ENCODE measurements at regions not wholly inside any gene's neighbourhood (a gene's known extent, or its start where the extent isn't known, plus 50 kb on each side); places are given as distances from the start of the nearest gene placed in this dataset.

GRCh38 chr10:3364768-3365480, 192.3 kb upstream of the PITRM1 start:
- DNase-seq: peak; percentile 57

DNA sequence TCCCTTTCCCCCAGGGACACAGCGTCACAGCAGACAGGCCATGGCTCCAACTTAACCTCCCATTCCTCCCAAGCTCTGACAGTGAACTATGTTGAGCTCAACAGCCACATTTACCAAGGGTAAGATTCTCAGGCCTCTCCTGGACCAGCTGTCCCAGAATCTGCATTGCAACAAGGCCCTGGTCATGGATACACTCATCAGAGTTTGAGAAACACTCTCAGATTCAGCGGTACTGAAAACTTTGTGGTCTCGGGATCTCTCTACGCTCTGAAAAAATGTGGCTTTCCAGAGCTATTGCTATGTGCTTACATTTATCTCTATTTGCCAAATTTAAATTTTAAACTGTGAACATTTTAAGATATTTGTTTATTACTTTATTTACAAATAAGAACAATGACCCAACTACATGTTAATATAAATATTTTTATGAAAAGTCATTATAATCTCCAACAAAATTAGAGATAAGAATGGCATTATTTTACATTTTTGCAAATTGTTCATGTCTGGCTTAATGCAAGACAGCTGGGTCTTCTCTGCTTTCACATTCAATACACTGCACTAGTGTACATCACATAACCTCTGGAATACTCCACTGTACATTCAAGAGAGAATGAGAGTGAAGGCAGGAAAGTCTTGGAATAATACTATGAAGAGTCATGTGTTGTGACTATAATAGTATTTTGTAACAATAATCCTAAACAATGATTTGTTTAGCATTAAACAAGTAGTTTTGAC, 190.9 kb upstream of the PITRM1 start:
- DNase-seq: no peak

DNA sequence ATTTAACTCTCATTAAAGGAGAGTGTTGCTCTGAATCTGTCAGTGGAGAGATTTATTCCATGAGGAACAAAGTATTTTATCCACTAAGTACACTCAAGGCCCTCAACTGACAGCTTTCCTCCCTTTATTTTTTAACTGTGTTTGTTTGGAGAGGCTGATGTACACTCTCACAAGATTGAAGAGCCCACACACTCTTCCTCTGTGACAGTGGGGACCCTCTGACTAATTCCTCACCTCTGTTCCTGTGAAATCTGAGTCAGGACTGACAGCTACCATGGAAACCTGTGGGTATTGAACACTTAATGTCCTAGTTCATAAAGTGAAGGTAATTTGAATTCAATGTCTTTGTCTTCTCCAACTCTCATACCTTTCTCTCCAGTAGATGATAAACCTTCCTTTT, 189.8 kb upstream of the PITRM1 start:
- DNase-seq: no peak

DNA sequence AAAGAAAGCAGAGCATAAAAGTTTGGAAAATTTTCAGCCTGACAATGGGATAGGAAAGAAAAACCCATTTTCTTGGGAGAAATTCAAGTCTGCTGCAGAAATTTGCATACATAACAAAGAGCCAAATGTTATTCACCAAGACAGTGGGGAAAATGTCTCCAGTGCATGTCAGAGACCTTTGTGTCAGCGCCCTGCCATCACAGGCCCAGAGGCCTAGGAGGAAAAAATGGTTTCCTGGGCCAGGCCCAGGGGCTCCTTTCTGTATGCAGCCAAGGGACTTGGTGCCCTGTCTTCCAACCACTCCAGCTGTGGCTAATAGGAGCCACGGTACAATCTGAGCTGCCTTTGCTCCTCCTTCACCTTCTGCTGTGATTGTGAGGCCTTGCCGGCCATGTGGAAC, 189.1 kb upstream of the PITRM1 start:
- no peak for DNase-seq

DNA sequence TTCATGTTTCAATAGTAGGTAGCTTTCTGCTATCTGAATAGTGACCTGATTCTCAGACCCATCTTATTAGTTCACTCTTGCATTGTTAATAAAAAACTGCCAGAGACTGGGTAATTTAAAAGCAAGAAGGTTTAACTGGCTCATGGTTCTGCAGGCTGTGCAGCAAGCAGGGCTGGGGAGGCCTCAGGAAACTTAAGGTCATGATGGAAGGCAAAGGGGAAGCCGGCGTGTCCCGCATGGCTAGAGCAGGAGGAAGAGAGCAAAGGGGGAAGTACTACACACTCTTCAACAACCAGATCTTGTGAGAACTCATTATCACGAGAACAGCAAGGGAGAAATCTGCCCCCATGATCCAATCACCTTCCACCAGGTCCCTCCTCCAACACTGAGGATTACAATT, 185.2 kb upstream of the PITRM1 start:
- no peak for DNase-seq

- DNase-seq: no peak
Measured at GRCh38 chr10:3355536-3355935, 183.0 kb upstream of the PITRM1 start.

DNA sequence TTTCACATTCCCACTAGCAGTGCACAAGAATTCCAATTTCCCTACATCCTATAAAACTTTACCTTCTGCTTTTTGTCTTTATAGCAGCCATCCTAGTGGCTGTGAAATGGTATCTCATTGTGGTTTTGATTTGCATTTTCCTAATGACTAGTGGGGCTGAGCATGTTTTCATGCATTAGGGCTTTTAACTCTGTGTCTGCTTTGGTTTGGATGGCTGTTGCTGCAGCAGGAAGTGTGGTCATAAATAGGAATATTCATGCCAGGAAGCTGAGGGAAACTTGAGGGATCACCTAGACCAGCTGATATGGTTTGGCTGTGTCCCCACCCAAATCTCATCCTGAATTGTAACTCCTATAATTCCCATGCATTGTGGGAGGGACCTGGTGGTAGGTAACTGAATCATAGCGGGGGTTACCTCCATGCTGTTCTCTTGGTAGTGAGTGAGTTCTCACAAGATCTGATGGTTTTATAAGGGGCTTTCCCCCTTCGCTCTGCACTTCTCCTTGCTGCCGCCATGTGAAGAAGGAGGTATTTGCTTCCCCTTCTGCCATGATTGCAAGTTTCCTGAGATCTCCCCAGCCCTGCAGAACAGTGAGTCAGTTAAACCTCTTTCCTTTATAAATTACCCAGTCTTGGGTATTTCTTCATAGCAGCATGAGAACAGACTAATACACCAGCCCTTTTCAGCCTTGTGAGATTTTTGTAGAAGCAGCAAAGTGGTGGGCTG, 181.8 kb upstream of the PITRM1 start:
- DNase-seq: no peak

GRCh38 chr10:3353235-3353634, 180.7 kb upstream of the PITRM1 start:
- DNase-seq: no peak

- no peak for DNase-seq
Measured at GRCh38 chr10:3350617-3351258, 178.2 kb upstream of the PITRM1 start.

DNA sequence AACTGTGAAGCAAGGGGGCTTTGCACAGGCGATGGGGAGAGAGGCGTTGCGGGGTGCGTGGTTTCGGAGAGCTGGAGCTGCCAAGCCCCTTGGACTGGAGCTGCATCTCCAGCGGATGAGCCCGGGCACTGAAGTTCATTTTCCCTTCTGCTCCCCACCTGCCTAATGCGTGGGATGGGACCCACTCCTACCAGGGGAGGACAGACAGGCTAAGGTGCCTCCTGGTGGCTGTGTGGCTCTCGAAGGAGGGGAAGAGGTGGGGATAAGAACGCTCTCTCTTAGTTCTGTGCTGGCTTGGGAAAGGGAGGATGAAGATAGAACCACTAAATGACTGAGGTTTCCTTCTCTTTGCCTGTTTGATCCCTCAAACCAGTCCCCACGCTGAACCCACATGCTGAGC, 177.6 kb upstream of the PITRM1 start:
- DNase-seq: no peak

DNA sequence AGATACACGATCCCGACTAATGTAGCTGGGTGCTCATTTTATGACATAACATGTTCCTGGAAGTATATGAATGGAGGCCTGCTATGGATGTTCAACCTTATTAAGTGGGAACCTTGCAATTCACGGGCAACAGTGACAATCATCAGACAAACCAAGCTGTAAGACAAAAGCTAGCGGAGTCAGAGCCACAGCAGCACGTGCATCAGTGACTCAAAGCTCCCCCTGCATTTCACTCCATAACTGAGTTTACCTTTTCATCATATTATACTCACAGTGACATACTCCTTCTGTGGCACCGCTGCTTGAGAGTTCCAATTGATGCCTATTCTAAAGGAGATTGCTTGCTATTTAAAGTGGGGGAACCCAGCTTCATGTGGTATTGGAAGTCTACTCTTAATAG, 176.0 kb upstream of the PITRM1 start:
- DNase-seq: no peak

- no peak for DNase-seq
Measured at GRCh38 chr10:3347413-3348182, 175.0 kb upstream of the PITRM1 start.

GRCh38 chr10:3346851-3347250, 174.3 kb upstream of the PITRM1 start:
- no peak for DNase-seq

DNA sequence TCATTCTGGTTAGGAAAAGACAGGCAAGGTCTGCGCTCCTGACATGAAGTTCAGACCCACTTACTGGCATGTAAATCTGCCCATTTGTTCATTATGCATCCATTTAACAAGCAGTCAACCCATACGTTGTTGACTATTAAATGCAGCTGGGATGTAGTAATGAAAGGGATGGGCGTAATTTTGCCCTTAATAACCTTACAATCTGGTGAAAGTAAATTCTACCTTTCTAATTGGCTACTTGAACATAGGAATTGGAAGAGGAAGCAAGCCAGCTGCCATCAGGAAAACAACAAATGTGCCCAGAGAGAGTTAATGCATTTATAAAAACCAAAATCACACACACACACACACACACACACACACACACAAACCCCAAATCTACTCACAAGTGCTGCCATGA, 170.2 kb upstream of the PITRM1 start:
- no peak for DNase-seq

DNA sequence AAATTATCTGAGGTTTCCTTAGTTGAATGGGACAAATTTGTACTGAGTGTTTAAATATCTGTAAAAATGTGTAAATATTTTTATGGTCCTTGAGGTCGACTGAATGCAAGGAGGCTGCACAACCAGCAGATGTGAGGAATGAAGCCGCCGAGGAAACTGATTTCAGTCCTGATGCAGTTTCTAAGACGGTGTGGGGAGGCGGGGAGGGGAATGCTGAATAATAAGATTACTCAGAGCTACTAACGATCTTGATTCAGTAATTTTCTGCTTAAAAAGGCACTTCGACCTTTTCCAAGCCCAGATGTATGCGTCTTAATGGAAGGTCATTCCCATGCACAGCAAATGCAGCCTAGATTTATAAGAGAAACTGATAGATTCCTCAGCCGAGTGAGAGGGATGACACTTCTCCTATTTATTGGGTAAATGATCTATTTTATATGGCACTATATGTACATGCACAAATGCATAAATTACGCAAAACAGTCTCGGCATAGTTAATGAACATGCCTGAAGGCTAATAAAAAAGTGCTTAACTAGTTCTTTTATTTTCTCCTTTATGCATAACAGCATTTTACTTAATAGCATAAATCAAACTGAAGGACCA, 167.6 kb upstream of the PITRM1 start:
- DNase-seq: no peak

- DNase-seq: no peak
Measured at GRCh38 chr10:3339531-3339950, 167.0 kb upstream of the PITRM1 start.

- no peak for DNase-seq
Measured at GRCh38 chr10:3339121-3339520, 166.5 kb upstream of the PITRM1 start.

GRCh38 chr10:3337741-3338140, 165.2 kb upstream of the PITRM1 start:
- DNase-seq: no peak

DNA sequence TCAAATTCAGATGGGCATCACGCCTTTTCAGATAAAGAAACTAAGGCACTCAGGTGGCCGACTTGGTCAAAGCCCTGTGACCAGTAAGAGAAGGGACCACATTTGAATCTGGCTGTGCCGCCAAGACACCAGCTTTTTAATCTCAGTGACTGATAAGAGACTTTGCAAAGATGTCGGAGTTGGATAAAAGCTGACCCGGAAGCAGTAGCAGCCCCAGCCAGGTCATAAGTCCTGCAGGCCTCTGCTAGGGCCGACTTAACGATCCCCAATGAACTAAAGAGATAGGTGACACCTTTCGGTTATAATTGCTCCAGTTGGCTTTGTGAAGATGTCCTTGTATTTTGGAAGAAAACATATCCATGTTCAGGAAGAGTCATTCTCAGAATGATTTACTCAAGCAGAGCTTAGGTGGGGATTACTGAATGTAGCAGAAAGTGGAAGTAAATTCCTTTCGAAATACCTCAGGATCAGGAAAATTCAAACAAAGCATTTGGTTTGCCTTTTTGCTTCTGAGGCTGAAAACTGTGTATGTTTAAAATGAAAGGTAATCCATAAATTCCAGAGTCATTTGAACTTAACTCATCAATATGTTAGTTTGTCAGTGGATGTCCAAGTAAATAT, 164.2 kb upstream of the PITRM1 start:
- no peak for DNase-seq

DNA sequence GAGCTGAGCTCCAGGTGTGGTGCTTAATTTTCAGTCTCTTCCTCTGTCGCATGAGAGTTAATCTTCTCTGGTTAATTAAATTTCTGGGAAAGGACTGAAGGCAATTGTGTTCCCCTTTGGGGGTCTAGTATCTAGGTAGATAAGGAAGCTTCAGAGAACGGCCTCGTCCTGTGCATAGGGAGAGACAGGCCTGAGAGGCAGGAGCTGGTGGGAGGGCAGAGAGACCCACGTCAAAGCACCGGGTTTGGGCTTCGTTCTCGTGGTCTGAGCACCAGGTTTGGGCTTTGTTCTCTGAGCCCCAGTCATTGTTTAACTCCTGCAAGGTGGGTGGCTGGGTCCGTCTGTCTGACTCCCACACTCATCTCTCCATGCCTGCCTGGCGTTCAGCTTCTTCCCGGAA, 160.8 kb upstream of the PITRM1 start:
- no peak for DNase-seq

DNA sequence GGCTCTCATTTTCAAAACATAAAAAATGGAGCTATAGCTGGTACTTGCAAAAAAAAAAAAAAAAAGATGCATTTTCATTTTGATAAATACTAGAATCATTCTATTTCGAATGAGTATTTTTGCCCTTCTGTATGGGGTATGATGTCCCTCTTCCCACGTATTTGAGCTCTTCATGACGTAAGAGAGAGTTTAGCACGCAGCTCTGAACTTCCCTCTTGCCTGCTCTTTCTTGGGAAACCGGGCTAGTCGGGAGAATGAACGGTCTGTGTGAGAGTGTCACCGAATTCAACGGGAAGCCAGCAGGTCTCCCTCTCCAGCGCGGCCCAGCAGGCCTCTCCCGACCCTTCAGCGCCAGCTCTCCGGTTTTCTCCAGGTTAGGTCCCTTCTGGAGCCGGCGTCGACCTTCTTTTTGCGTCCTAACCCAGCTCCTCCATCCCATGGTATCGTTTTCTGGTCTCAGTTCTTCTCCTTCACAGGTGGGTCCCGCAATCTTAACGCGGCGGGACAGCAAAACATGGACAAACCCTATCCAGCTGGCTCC, 159.2 kb upstream of the PITRM1 start:
- no peak for DNase-seq

GRCh38 chr10:3331187-3331586, 158.6 kb upstream of the PITRM1 start:
- DNase-seq: no peak
